ENCODE measurements at regions not wholly inside any gene's neighbourhood (a gene's known extent, or its start where the extent isn't known, plus 50 kb on each side); places are given as distances from the start of the nearest gene placed in this dataset.
"Not testable (repeated sequence)": the region's sequence is repeated elsewhere in the genome, so short reads cannot be mapped to it uniquely, and the experiment has no call there.

- intact Hi-C loops (cut with DNase I, micrococcal nuclease), result no loop called here
- no peak for TF ChIP-seq CTCF (IDR thresholded peaks at IDR 0.05)
- Histone ChIP-seq H3K9me3 (ENCODE audit: control insufficient read depth in 1 of 2, insufficient read depth in 1 of 2, low read length in 2 of 2) (peaks cover 12 to 15% of the 10 kb centered on the region in 2 experiments), H3K36me3 (ENCODE audit: insufficient read depth, low read length) (peaks cover 3% of the 10 kb centered on the region), H3K27ac (ENCODE audit: low read depth in 1 of 2, low read length in 2 of 2) (no peak overlapping the region), H3K27me3 (ENCODE audit: control insufficient read depth in 1 of 2, insufficient read depth in 2 of 2, low read length in 2 of 2) (no peaks in the 10 kb centered on the region), H3K4me1 (ENCODE audit: insufficient read depth, low read length) (no peaks in the 10 kb centered on the region), H3K4me3 (ENCODE audit: low read length) (no peak overlapping the region)
- no peak overlapping the region for H3K27ac Mint-ChIP-seq
- ChIA-PET CTCF (no interaction called here), POLR2A (no interaction called here)
- ATAC-seq (ENCODE audit: poor library complexity) (no peak), DNase-seq (no peak)
- peaks cover 11% of the 10 kb centered on the region for H3K9me3 Mint-ChIP-seq
- no peaks in the 10 kb centered on the region for H3K4me1 Mint-ChIP-seq (ENCODE audit: low read depth)
- H3K36me3 Mint-ChIP-seq (ENCODE audit: low read depth), result peaks cover 83% of the 10 kb centered on the region
- no peaks in the 10 kb centered on the region for H3K27me3 Mint-ChIP-seq
- no peak overlapping the region for H3K4me3 Mint-ChIP-seq
These were observed 70.2 kb upstream of the NUDT6 start for GRCh38 chr4:122992641-122993040.

DNA sequence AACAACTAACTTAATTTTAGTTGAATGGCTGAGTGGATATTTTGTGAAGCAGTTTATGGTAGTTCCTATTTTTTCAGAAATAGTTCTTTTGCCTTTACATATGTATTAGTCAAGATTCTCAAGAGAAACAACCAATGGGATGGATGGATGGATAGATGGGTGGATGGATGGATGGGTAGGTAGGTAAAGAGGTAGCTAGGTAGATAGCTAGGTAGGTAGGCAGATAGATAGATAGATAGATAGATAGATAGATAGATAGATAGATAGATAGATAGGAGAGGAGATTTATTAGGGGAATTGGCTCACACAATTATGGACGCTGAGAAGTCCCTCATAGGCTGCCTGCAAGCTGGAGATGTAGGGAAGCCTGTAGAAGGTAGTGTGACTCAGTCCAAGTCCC is 74.0 kb upstream of the NUDT6 start:
- TF ChIP-seq CTCF (IDR thresholded peaks at IDR 0.05), result no peak
- Histone ChIP-seq H3K9me3 (ENCODE audit: control insufficient read depth in 1 of 2, insufficient read depth in 1 of 2, low read length in 2 of 2) (no peaks in the 10 kb centered on the region), H3K4me3 (ENCODE audit: low read length) (no peak overlapping the region), H3K4me1 (ENCODE audit: insufficient read depth, low read length) (no peaks in the 10 kb centered on the region), H3K27me3 (ENCODE audit: control insufficient read depth in 1 of 2, insufficient read depth in 2 of 2, low read length in 2 of 2) (no peaks in the 10 kb centered on the region), H3K27ac (ENCODE audit: low read depth in 1 of 2, low read length in 2 of 2) (no peak overlapping the region), H3K36me3 (ENCODE audit: insufficient read depth, low read length) (peaks cover 3% of the 10 kb centered on the region)
- POLR2A ChIA-PET, result no interaction called here
- no peak for DNase-seq
- CTCF ChIA-PET, result no interaction called here
- no peaks in the 10 kb centered on the region for H3K4me1 Mint-ChIP-seq (ENCODE audit: low read depth)
- no peak for ATAC-seq (ENCODE audit: poor library complexity)
- peaks cover 60% of the 10 kb centered on the region for H3K36me3 Mint-ChIP-seq (ENCODE audit: low read depth)
- H3K27ac Mint-ChIP-seq, result no peak overlapping the region
- H3K9me3 Mint-ChIP-seq, result no peaks in the 10 kb centered on the region
- H3K27me3 Mint-ChIP-seq, result no peaks in the 10 kb centered on the region
- intact Hi-C loops (cut with DNase I, micrococcal nuclease), result no loop called here
- H3K4me3 Mint-ChIP-seq, result no peak overlapping the region

DNA sequence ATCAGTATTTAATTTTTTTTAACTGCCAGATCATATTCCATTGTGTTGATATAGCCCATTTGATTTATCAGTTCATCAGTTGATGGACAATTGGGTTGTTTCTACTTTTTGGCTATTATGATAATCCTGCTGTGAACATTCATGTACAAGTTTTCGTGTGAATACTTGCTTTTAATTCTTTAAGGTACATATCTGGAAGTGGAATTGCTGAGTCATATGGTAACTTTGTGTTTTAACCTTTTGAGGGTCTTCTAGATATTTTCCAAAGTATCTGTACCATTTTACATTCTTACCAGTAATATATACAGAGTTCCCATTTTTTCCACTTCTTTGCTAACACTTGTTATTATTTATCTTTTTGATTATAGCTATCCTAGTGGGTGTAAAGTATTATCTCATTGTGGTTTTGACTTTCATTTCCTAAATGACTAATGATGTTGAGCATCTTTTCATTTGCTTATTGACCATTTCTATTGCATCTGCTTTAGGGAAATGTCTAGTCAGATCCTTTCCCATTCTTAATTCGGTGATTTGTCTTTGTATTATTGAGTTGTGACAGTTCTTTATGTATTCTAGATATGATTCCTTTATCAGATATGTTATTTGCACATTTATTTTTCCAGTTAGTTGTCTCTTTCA is 75.2 kb upstream of the NUDT6 start:
- H3K36me3 Mint-ChIP-seq (ENCODE audit: low read depth), result peaks cover 49% of the 10 kb centered on the region
- Histone ChIP-seq H3K4me1 (ENCODE audit: insufficient read depth, low read length) (no peaks in the 10 kb centered on the region), H3K4me3 (ENCODE audit: low read length) (no peak overlapping the region), H3K27ac (ENCODE audit: low read depth in 1 of 2, low read length in 2 of 2) (no peak overlapping the region), H3K9me3 (ENCODE audit: control insufficient read depth in 1 of 2, insufficient read depth in 1 of 2, low read length in 2 of 2) (no peaks in the 10 kb centered on the region), H3K36me3 (ENCODE audit: insufficient read depth, low read length) (peaks cover 3% of the 10 kb centered on the region), H3K27me3 (ENCODE audit: control insufficient read depth in 1 of 2, insufficient read depth in 2 of 2, low read length in 2 of 2) (no peaks in the 10 kb centered on the region)
- TF ChIP-seq CTCF (IDR thresholded peaks at IDR 0.05), result no peak
- ChIA-PET CTCF (no interaction called here), POLR2A (no interaction called here)
- no peak overlapping the region for H3K27ac Mint-ChIP-seq
- ATAC-seq (ENCODE audit: poor library complexity), result no peak
- intact Hi-C loops (cut with DNase I, micrococcal nuclease), result no loop called here
- no peak for DNase-seq
- no peaks in the 10 kb centered on the region for H3K4me1 Mint-ChIP-seq (ENCODE audit: low read depth)
- H3K27me3 Mint-ChIP-seq, result no peaks in the 10 kb centered on the region
- no peak overlapping the region for H3K4me3 Mint-ChIP-seq
- no peaks in the 10 kb centered on the region for H3K9me3 Mint-ChIP-seq

DNA sequence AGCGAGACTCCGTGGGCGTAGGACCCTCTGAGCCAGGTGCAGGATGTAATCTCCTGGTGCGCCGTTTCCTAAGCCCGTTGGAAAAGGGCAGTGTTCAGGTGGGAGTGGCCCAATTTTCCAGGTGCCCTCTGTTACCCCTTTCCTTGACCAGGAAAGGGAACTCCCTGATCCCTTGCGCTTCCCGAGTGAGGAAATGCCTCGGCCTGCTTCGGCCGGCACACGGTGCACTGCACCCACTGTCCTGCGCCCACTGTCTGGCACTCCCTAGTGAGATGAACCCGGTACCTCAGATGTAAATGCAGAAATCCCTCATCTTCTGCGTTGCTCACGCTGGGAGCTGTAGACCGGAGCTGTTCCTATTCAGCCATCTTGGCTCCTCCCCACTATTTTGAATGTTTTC is 81.7 kb upstream of the NUDT6 start:
- Mint-ChIP-seq H3K4me1 (ENCODE audit: low read depth) (peaks cover 12% of the 10 kb centered on the region), H3K36me3 (ENCODE audit: low read depth) (peaks cover 68% of the 10 kb centered on the region)
- H3K27ac ChIP-seq (ENCODE audit: low read depth in 1 of 2, low read length in 2 of 2); H3K36me3 ChIP-seq (ENCODE audit: insufficient read depth, low read length); POLR2A ChIA-PET; ATAC-seq (ENCODE audit: poor library complexity); H3K27me3 ChIP-seq (ENCODE audit: control insufficient read depth in 1 of 2, insufficient read depth in 2 of 2, low read length in 2 of 2); CTCF ChIA-PET; H3K4me3 ChIP-seq (ENCODE audit: low read length); H3K27me3 Mint-ChIP-seq; intact Hi-C loops (cut with DNase I, micrococcal nuclease); DNase-seq; H3K9me3 ChIP-seq (ENCODE audit: control insufficient read depth in 1 of 2, insufficient read depth in 1 of 2, low read length in 2 of 2); H3K27ac Mint-ChIP-seq; H3K9me3 Mint-ChIP-seq; H3K4me3 Mint-ChIP-seq; H3K4me1 ChIP-seq (ENCODE audit: insufficient read depth, low read length): not testable (repeated sequence)

- H3K4me1 Mint-ChIP-seq (ENCODE audit: low read depth), result peaks cover 12% of the 10 kb centered on the region
- H3K9me3 Mint-ChIP-seq; H3K27me3 ChIP-seq (ENCODE audit: control insufficient read depth in 1 of 2, insufficient read depth in 2 of 2, low read length in 2 of 2); H3K4me3 Mint-ChIP-seq; H3K4me3 ChIP-seq (ENCODE audit: low read length); CTCF ChIA-PET; POLR2A ChIA-PET; DNase-seq; H3K27me3 Mint-ChIP-seq; H3K27ac ChIP-seq (ENCODE audit: low read depth in 1 of 2, low read length in 2 of 2); ATAC-seq (ENCODE audit: poor library complexity); H3K9me3 ChIP-seq (ENCODE audit: control insufficient read depth in 1 of 2, insufficient read depth in 1 of 2, low read length in 2 of 2); H3K4me1 ChIP-seq (ENCODE audit: insufficient read depth, low read length); intact Hi-C loops (cut with DNase I, micrococcal nuclease); H3K27ac Mint-ChIP-seq: not testable (repeated sequence)
- H3K36me3 Mint-ChIP-seq (ENCODE audit: low read depth), result peaks cover 74% of the 10 kb centered on the region
- H3K36me3 ChIP-seq (ENCODE audit: insufficient read depth, low read length), result peaks cover 11% of the 10 kb centered on the region
These were observed 82.7 kb upstream of the NUDT6 start for GRCh38 chr4:123005126-123005525.
